ENCODE measurements at regions not wholly inside any gene's neighbourhood (a gene's known extent, or its start where the extent isn't known, plus 50 kb on each side); places are given as distances from the start of the nearest gene placed in this dataset.
A peak's percentile ranks its signal among the peaks of the same experiment; 100 is the strongest.

DNA sequence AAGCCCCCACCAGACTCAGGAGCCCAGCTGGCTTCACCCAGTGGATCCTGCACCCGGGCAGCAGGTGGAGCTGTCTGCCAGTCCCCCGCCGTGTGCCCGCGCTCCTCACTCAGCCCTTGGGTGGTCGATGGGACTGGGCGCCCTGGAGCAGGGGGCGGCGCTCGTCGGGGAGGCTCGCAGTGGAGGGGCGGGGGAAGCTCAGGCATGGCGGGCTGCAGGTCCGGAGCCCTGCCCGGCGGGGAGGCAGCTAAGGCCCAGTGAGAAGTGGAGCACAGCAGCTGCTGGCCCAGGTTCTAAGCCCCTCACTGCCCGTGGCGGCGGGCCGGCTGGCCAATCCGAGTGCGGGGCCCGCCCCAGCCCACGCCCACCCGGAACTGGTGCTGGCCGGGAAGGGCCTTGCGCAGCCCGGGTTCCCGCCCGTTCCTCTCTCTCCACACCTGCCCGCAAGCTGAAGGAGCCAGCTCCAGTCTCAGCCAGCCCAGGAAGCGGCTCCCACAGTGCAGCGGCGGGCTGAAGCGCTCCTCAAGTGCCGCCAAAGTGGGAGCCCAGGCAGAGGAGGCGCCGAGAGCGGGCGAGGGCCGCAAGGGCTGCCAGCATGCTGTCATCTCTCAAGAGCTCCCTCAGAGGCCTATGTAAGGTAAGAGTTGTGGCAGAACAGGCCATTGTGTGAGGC lies 1307.8 kb upstream of the TMEFF2 start:
- Histone ChIP-seq H3K27ac (ENCODE audit: low read depth, low read length) (no peak overlapping the region), H3K27me3 (ENCODE audit: insufficient read depth, low read length) (no peaks in the 10 kb centered on the region), H2AFZ (ENCODE audit: insufficient read depth, low read length, poor library complexity) (no peak overlapping the region), H3K36me3 (ENCODE audit: control insufficient read depth in 1 of 2, insufficient read depth in 2 of 2, low read length in 2 of 2) (no peaks in the 10 kb centered on the region), H3K9ac (ENCODE audit: low read length) (no peak overlapping the region), H4K8ac (ENCODE audit: low read depth, low read length) (peak overlapping the region; percentile 35), H3K9me3 (ENCODE audit: insufficient read depth, low read depth, low read length) (peaks cover 1% of the 10 kb centered on the region), H4K91ac (ENCODE audit: low read depth, low read length) (no peak overlapping the region), H3K4me1 (ENCODE audit: control insufficient read depth in 1 of 2, insufficient read depth in 2 of 2, low read length in 2 of 2) (no peaks in the 10 kb centered on the region), H3K79me2 (ENCODE audit: control insufficient read depth, insufficient read depth, low read length, poor library complexity) (no peaks in the 10 kb centered on the region), H3K18ac (ENCODE audit: low read length) (no peak overlapping the region), H2BK12ac (ENCODE audit: low read length) (no peak overlapping the region), H2BK5ac (ENCODE audit: low read depth, low read length, poor library complexity) (no peak overlapping the region), H3K23ac (ENCODE audit: low read length) (no peak overlapping the region), H2AK5ac (ENCODE audit: low read length) (no peak overlapping the region), H3K14ac (ENCODE audit: low read length) (no peak overlapping the region), H3K4ac (ENCODE audit: low read depth, low read length) (no peak overlapping the region), H4K12ac (ENCODE audit: low read depth, low read length) (no peak overlapping the region), H3K79me1 (ENCODE audit: low read length) (no peaks in the 10 kb centered on the region), H3K4me2 (ENCODE audit: low read length) (peak overlapping the region; percentile 56), H2BK120ac (ENCODE audit: insufficient read depth, low read length, poor library complexity) (no peak overlapping the region), H3K4me3 (ENCODE audit: low read depth, low read length) (peak overlapping the region; percentile 68)
- WGBS (ENCODE audit: extremely low coverage, insufficient coverage, insufficient read length) = no CpG with 5 or more reads among the region's 42 CpGs
- DNase-seq = peak; percentile 64 to 65

GRCh38 chr2:193496786-193497185 lies 1302.1 kb upstream of the TMEFF2 start:
- Histone ChIP-seq H2BK120ac (ENCODE audit: insufficient read depth, low read length, poor library complexity) (no peak overlapping the region), H3K23ac (ENCODE audit: low read length) (no peak overlapping the region), H2BK5ac (ENCODE audit: low read depth, low read length, poor library complexity) (no peak overlapping the region), H3K14ac (ENCODE audit: low read length) (no peak overlapping the region), H2BK12ac (ENCODE audit: low read length) (no peak overlapping the region), H3K18ac (ENCODE audit: low read length) (no peak overlapping the region), H3K4ac (ENCODE audit: low read depth, low read length) (no peak overlapping the region), H3K79me1 (ENCODE audit: low read length) (no peaks in the 10 kb centered on the region), H3K27ac (ENCODE audit: low read depth, low read length) (no peak overlapping the region), H3K4me3 (ENCODE audit: low read depth, low read length) (no peak overlapping the region), H4K8ac (ENCODE audit: low read depth, low read length) (no peak overlapping the region), H3K9ac (ENCODE audit: low read length) (no peak overlapping the region), H4K12ac (ENCODE audit: low read depth, low read length) (no peak overlapping the region), H3K36me3 (ENCODE audit: control insufficient read depth in 1 of 2, insufficient read depth in 2 of 2, low read length in 2 of 2) (no peaks in the 10 kb centered on the region), H4K91ac (ENCODE audit: low read depth, low read length) (no peak overlapping the region), H3K79me2 (ENCODE audit: control insufficient read depth, insufficient read depth, low read length, poor library complexity) (no peaks in the 10 kb centered on the region), H3K4me1 (ENCODE audit: control insufficient read depth in 1 of 2, insufficient read depth in 2 of 2, low read length in 2 of 2) (no peaks in the 10 kb centered on the region), H3K9me3 (ENCODE audit: insufficient read depth, low read depth, low read length) (no peaks in the 10 kb centered on the region), H3K27me3 (ENCODE audit: insufficient read depth, low read length) (no peaks in the 10 kb centered on the region), H3K4me2 (ENCODE audit: low read length) (no peak overlapping the region), H2AK5ac (ENCODE audit: low read length) (no peak overlapping the region), H2AFZ (ENCODE audit: insufficient read depth, low read length, poor library complexity) (no peak overlapping the region)
- WGBS (ENCODE audit: extremely low coverage, insufficient coverage, insufficient read length) = no CpG with 5 or more reads among the region's 2 CpGs
- peak; percentile 53 to 84 for DNase-seq

DNA sequence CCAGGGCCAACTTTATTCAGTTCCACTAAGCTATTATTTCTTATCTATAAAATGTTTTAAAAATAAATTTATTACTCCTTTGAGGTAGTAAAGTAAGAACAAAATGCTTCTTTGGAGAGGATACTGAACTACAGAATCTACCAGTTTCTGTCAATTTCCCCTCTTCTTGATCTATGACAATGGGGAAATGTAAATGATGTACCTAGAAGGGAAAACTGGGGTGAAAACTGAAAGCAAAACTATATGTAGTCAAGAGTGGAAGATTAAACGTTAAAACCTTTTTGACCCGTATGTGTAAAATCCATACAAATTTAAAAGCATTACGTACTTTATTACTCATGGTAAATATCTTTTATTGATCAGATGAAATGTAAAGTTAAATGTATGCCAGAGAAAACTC lies 1287.8 kb upstream of the TMEFF2 start:
- Histone ChIP-seq H3K27me3 (ENCODE audit: insufficient read depth, low read length) (no peaks in the 10 kb centered on the region), H4K12ac (ENCODE audit: low read depth, low read length) (no peak overlapping the region), H3K9me3 (ENCODE audit: insufficient read depth, low read depth, low read length) (no peaks in the 10 kb centered on the region), H3K23ac (ENCODE audit: low read length) (no peak overlapping the region), H2AK5ac (ENCODE audit: low read length) (no peak overlapping the region), H2AFZ (ENCODE audit: insufficient read depth, low read length, poor library complexity) (no peak overlapping the region), H3K14ac (ENCODE audit: low read length) (no peak overlapping the region), H4K91ac (ENCODE audit: low read depth, low read length) (no peak overlapping the region), H2BK120ac (ENCODE audit: insufficient read depth, low read length, poor library complexity) (no peak overlapping the region), H3K9ac (ENCODE audit: low read length) (no peak overlapping the region), H3K27ac (ENCODE audit: low read depth, low read length) (no peak overlapping the region), H3K18ac (ENCODE audit: low read length) (no peak overlapping the region), H3K79me2 (ENCODE audit: control insufficient read depth, insufficient read depth, low read length, poor library complexity) (no peaks in the 10 kb centered on the region), H3K4me2 (ENCODE audit: low read length) (no peak overlapping the region), H3K79me1 (ENCODE audit: low read length) (no peaks in the 10 kb centered on the region), H2BK12ac (ENCODE audit: low read length) (no peak overlapping the region), H4K8ac (ENCODE audit: low read depth, low read length) (no peak overlapping the region), H2BK5ac (ENCODE audit: low read depth, low read length, poor library complexity) (no peak overlapping the region), H3K4me3 (ENCODE audit: low read depth, low read length) (no peak overlapping the region), H3K4ac (ENCODE audit: low read depth, low read length) (no peak overlapping the region), H3K36me3 (ENCODE audit: control insufficient read depth in 1 of 2, insufficient read depth in 2 of 2, low read length in 2 of 2) (no peaks in the 10 kb centered on the region), H3K4me1 (ENCODE audit: control insufficient read depth in 1 of 2, insufficient read depth in 2 of 2, low read length in 2 of 2) (no peaks in the 10 kb centered on the region)
- no peak for DNase-seq
- WGBS (ENCODE audit: extremely low coverage, insufficient coverage, insufficient read length) = no CpG with 5 or more reads among the region's 3 CpGs

DNA sequence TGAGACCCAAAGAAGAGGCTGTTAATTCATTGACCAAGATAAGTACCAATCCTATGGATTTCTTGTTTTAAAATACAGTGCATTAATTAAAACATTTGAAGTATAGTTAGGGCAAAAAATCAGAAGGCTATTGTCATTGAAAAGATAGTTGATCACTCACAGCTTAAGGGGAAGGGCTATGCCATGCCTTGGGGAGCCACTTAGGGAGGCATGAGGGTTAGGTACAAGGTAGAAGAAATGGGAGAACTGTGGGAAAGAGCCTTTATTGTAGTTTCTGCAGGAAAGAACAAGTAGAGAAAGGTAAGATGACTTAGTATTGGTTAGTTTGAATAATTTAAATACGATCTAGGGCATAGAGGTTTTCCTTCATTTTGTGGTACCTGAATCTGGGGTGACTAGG lies 1285.5 kb upstream of the TMEFF2 start:
- H3K9ac ChIP-seq (ENCODE audit: low read length) = no peak overlapping the region
- H2AK5ac ChIP-seq (ENCODE audit: low read length) = no peak overlapping the region
- no peaks in the 10 kb centered on the region for H3K27me3 ChIP-seq (ENCODE audit: insufficient read depth, low read length)
- H2BK120ac ChIP-seq (ENCODE audit: insufficient read depth, low read length, poor library complexity) = no peak overlapping the region
- H3K14ac ChIP-seq (ENCODE audit: low read length) = no peak overlapping the region
- no peak overlapping the region for H4K8ac ChIP-seq (ENCODE audit: low read depth, low read length)
- H3K79me1 ChIP-seq (ENCODE audit: low read length) = no peaks in the 10 kb centered on the region
- H3K9me3 ChIP-seq (ENCODE audit: insufficient read depth, low read depth, low read length) = no peaks in the 10 kb centered on the region
- H4K12ac ChIP-seq (ENCODE audit: low read depth, low read length) = no peak overlapping the region
- no peak overlapping the region for H3K4ac ChIP-seq (ENCODE audit: low read depth, low read length)
- no peak overlapping the region for H3K18ac ChIP-seq (ENCODE audit: low read length)
- no CpG with 5 or more reads among the region's 1 CpG for WGBS (ENCODE audit: extremely low coverage, insufficient coverage, insufficient read length)
- H2AFZ ChIP-seq (ENCODE audit: insufficient read depth, low read length, poor library complexity) = no peak overlapping the region
- H3K79me2 ChIP-seq (ENCODE audit: control insufficient read depth, insufficient read depth, low read length, poor library complexity) = no peaks in the 10 kb centered on the region
- no peaks in the 10 kb centered on the region for H3K36me3 ChIP-seq (ENCODE audit: control insufficient read depth in 1 of 2, insufficient read depth in 2 of 2, low read length in 2 of 2)
- no peak overlapping the region for H3K27ac ChIP-seq (ENCODE audit: low read depth, low read length)
- no peak overlapping the region for H3K4me2 ChIP-seq (ENCODE audit: low read length)
- H3K23ac ChIP-seq (ENCODE audit: low read length) = no peak overlapping the region
- H3K4me3 ChIP-seq (ENCODE audit: low read depth, low read length) = no peak overlapping the region
- H2BK5ac ChIP-seq (ENCODE audit: low read depth, low read length, poor library complexity) = no peak overlapping the region
- no peak overlapping the region for H2BK12ac ChIP-seq (ENCODE audit: low read length)
- DNase-seq = no peak
- H4K91ac ChIP-seq (ENCODE audit: low read depth, low read length) = no peak overlapping the region
- H3K4me1 ChIP-seq (ENCODE audit: control insufficient read depth in 1 of 2, insufficient read depth in 2 of 2, low read length in 2 of 2) = no peaks in the 10 kb centered on the region

All from trophoblast cell (in vitro differentiated cells and primary cell).